ENCODE measurements at regions not wholly inside any gene's neighbourhood (a gene's known extent, or its start where the extent isn't known, plus 50 kb on each side); places are given as distances from the start of the nearest gene placed in this dataset.
"Not testable (repeated sequence)": the region's sequence is repeated elsewhere in the genome, so short reads cannot be mapped to it uniquely, and the experiment has no call there.

- no peak for DNase-seq (ENCODE audit: low spot score)
Measured at GRCh38 chr4:117014236-117014635, 71.1 kb downstream of the TRAM1L1 start.

- DNase-seq (ENCODE audit: low spot score), result no peak
Measured at GRCh38 chr4:117010671-117011070, 74.7 kb downstream of the TRAM1L1 start.

- DNase-seq (ENCODE audit: low spot score), result no peak
Measured at GRCh38 chr4:117001077-117001476, 84.3 kb downstream of the TRAM1L1 start.

- DNase-seq (ENCODE audit: low spot score), result no peak
Measured at GRCh38 chr4:116982656-116983055, 102.7 kb downstream of the TRAM1L1 start.

GRCh38 chr4:116980436-116980835, 104.9 kb downstream of the TRAM1L1 start:
- DNase-seq (ENCODE audit: low spot score), result not testable (repeated sequence)

GRCh38 chr4:116959045-116959444, 126.3 kb downstream of the TRAM1L1 start:
- DNase-seq (ENCODE audit: low spot score), result no peak

- peak; percentile 20 for DNase-seq (ENCODE audit: low spot score)
Measured at GRCh38 chr4:116953947-116954346, 131.4 kb downstream of the TRAM1L1 start.

- DNase-seq (ENCODE audit: low spot score), result no peak
Measured at GRCh38 chr4:116952530-116953136, 132.7 kb downstream of the TRAM1L1 start.

- DNase-seq (ENCODE audit: low spot score), result no peak
Measured at GRCh38 chr4:116949856-116950255, 135.5 kb downstream of the TRAM1L1 start.

GRCh38 chr4:116942315-116942714, 143.1 kb downstream of the TRAM1L1 start:
- peak; percentile 76 for DNase-seq (ENCODE audit: low spot score)

GRCh38 chr4:116930329-116930728, 155.0 kb downstream of the TRAM1L1 start:
- no peak for DNase-seq (ENCODE audit: low spot score)

GRCh38 chr4:116926631-116927295, 158.6 kb downstream of the TRAM1L1 start:
- DNase-seq (ENCODE audit: low spot score), result no peak

- DNase-seq (ENCODE audit: low spot score), result no peak
Measured at GRCh38 chr4:116925900-116926457, 159.4 kb downstream of the TRAM1L1 start.

- no peak for DNase-seq (ENCODE audit: low spot score)
Measured at GRCh38 chr4:116923389-116923788, 162.0 kb downstream of the TRAM1L1 start.

- DNase-seq (ENCODE audit: low spot score), result no peak
Measured at GRCh38 chr4:116913451-116913850, 171.9 kb downstream of the TRAM1L1 start.

- no peak for DNase-seq (ENCODE audit: low spot score)
Measured at GRCh38 chr4:116906758-116907157, 178.6 kb downstream of the TRAM1L1 start.

- DNase-seq (ENCODE audit: low spot score), result peak; percentile 77
Measured at GRCh38 chr4:116899561-116899960, 185.8 kb downstream of the TRAM1L1 start.

- no peak for DNase-seq (ENCODE audit: low spot score)
Measured at GRCh38 chr4:116885579-116885978, 199.8 kb downstream of the TRAM1L1 start.

GRCh38 chr4:116882503-116882902, 202.9 kb downstream of the TRAM1L1 start:
- no peak for DNase-seq (ENCODE audit: low spot score)

- no peak for DNase-seq (ENCODE audit: low spot score)
Measured at GRCh38 chr4:116881077-116881476, 204.3 kb downstream of the TRAM1L1 start.

- DNase-seq (ENCODE audit: low spot score), result no peak
Measured at GRCh38 chr4:116880625-116881024, 204.8 kb downstream of the TRAM1L1 start.

GRCh38 chr4:116878280-116878679, 207.1 kb downstream of the TRAM1L1 start:
- peak; percentile 29 for DNase-seq (ENCODE audit: low spot score)

- no peak for DNase-seq (ENCODE audit: low spot score)
Measured at GRCh38 chr4:116877069-116877468, 208.3 kb downstream of the TRAM1L1 start.

Data from SK-N-DZ (cell line).